ENCODE measurements at regions not wholly inside any gene's neighbourhood (a gene's known extent, or its start where the extent isn't known, plus 50 kb on each side); places are given as distances from the start of the nearest gene placed in this dataset.

DNA sequence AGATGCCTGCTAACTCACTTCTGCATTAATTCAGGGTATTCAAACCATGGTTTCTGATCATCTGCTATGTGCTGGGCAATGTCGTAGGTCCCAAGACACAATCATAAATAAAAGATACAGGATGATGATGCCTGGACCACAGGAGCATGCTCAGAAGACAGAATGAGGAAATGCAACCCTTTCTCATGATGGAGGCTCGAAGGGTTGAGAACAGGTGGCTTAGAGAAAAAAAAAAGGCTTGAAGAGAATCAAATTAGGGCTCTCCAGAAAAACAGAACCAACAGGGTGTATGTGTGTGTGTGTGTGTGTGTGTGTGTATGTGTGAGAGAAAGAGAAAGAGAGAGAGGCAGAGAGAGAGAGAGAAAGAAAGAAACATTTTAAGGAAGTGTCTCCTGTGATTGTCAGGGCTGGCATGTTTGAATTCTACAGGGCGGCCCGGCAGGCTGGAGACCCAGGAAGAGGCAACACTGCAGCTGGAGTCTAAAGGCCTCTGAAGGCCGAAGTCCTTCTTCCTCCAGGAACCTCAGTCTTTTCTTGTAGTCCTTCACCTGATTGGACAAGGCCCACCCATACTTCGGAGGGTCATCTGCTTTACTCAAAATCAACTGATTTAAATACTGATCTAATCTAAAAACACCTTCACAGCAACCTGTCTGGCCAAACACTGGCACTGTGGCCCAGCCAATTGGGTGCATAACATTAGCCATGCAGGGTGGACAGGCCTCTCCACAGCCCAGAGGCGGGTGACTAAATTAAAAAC lies 143.8 kb downstream of the ERMARD start:
- no peak for DNase-seq (ENCODE audit: low read depth)

DNA sequence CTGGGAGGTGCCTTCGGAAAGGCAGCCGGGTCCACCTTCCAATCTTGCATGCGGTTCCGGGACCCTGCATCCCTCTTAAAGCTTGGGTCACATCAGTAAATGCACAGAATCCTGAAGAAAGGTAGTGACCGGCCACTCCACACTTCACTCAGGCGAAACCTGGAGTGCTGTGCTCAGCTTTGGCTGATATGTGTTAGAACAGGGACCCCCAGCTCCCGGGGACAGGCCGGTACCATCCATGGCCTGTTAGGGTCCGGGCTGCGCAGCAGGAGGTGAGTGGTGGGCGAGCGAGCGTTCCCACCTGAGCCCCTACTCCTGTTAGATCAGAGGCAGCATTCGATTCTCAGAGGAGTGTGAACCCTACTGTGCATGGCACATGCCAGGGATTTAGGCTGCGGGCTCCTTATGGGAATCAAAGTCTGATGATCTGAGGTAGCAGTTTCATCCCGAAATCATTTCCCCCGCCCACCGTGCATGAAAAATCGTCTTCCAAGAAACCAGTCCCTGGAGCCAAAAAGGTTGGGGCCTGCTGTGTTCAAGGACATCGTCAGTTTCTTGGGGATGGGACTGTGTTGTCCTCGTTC lies 143.0 kb downstream of the ERMARD start:
- no peak for DNase-seq (ENCODE audit: low read depth)

GRCh38 chr6:169893624-169894023 lies 142.2 kb downstream of the ERMARD start:
- DNase-seq (ENCODE audit: low read depth), result no peak

DNA sequence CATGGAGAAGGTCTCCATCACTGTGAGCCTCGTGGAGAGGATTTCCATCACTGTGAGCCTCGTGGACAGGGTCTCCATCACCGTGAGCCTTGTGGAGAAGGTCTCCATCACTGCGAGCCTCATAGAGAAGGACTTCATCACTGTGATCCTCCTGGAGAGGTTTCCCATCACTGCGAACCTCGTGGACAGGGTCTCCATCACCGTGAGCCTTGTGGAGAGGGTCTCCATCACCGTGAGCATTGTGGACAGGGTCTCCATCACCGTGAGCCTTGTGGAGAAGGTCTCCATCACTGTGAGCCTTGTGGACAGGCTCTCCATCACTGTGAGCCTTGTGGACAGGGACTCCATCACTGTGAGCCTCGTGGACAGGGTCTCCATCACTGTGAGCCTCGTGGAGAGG lies 140.4 kb downstream of the ERMARD start:
- no peak for DNase-seq (ENCODE audit: low read depth)

DNA sequence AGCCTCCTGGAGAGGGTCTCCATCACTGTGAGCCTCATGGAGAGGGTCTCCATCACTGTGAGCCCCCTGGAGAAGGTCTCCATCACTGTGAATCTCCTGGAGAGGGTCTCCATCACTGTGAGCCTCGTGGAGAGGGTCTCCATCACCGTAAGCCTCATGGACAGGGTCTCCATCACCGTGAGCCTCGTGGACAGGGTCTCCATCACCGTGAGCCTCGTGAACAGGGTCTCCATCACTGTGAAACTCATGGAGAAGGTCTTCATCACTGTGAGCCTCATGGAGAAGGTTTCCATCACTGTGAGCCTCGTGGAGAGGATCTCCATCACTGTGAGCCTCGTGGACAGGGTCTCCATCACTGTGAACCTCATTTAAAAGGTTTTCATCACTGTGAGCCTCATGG lies 140.0 kb downstream of the ERMARD start:
- no peak for DNase-seq (ENCODE audit: low read depth)

DNA sequence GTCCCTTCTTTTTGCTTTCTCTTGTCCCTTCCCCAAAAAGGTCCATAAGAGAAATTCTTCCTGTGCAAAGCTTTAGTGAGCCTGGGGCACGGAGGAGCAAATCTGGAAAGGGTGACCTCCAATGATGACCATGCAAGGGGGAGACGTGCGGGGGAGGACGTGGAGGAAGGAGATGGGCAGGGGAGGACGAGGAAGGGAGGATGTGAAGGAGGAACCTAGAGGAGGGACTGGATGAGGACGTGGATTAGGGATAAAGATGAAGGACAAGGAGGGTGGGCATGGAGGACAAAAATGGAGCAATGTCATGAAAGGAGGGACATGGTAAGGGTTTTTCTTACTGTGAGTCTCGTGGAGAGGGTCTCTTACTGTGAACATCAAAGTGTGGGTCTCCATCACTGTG lies 139.5 kb downstream of the ERMARD start:
- no peak for DNase-seq (ENCODE audit: low read depth)

- no peak for DNase-seq (ENCODE audit: low read depth)
These were observed 138.6 kb downstream of the ERMARD start for GRCh38 chr6:169890049-169890448.

DNA sequence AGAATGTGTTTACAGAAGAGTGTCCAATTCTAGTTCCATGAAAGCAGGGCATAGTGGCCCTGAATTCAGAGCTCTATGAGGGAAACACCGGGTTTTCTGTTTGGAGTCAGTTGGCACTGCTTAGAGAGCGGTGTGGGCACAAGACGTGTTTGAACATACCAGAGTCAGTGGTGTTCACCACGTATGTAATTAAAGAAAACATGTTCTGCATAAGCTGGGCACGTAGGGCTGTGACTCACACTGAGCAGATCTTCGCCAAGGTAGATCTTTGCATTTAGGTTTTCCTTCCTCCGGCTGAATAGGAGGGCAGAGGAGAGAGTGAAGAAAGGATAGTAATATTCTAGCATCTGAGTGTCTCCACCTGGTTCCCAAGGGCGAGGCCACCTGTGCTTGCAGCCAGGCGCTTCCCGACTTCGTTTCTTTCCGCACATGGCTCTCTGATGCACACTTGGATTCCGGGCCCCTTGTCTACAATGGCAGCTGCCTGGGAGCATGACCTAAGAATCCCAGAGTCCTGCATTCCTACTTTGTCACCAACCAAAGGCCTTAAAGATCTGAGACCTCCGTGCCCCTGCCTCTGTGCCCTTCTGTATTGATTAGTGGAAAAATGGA lies 136.2 kb downstream of the ERMARD start:
- DNase-seq (ENCODE audit: low read depth), result no peak

- DNase-seq (ENCODE audit: low read depth), result no peak
These were observed 135.3 kb downstream of the ERMARD start for GRCh38 chr6:169886631-169887227.

DNA sequence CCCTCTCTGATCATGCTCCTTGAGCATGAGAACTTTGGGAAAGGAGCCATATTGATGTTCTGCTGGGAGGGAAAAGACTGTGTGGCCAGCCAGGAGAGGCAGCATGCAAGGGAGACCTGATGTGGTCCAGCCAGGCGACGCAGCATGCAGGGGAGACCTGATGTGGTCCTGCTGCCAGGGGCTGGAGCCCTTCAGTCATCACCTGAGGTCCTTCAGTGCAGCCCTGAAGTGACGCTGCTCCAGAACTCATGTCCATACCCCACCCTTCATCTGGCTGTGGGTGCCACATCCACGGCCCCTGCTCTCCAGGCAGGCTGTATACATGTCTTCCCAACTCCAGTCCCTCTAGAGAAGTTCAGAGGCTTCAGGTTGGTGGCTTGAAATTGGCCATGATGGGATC lies 134.4 kb downstream of the ERMARD start:
- no peak for DNase-seq (ENCODE audit: low read depth)

- no peak for DNase-seq (ENCODE audit: low read depth)
These were observed 133.7 kb downstream of the ERMARD start for GRCh38 chr6:169885131-169885530.

DNA sequence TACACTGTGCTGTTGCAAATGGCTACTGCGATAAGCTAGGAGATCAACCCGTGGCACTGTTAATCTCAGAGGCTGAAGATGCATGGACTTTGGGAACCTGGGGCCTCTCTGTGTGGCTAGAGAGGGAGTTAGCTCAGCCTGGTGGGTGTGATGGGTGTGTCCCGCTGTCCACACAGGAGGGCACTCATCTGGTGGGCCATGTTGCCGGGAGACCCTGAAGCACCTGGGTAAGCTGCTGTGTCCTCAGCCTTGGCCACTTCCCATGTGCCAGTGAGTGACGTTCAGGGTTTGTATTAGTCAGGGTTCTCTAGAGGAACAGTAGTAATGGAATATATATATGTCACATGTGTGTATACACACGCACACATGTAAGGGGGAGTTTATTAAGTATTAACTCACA lies 132.7 kb downstream of the ERMARD start:
- no peak for DNase-seq (ENCODE audit: low read depth)

GRCh38 chr6:169883316-169883715 lies 131.9 kb downstream of the ERMARD start:
- no peak for DNase-seq (ENCODE audit: low read depth)

GRCh38 chr6:169881976-169882375 lies 130.6 kb downstream of the ERMARD start:
- no peak for DNase-seq (ENCODE audit: low read depth)

DNA sequence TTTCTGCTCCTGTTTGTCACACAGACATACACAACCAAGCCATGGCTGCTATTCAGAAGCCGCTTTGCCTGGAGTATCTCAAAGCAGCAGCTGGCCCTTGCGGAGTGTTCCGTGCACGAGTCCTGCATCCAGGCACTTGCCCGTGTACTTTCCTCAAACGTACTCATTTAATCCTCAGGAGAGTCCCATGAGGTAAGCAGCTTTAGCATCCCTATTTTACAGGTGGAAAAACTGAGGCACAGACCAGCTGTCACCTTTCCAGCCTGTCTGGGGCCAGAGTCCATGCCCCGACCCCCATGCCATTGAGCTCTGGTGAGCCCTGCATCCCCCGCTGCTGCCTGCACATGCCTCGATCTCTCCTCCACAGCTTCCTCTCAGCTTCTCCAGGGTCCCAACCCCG lies 130.0 kb downstream of the ERMARD start:
- DNase-seq (ENCODE audit: low read depth), result no peak

DNA sequence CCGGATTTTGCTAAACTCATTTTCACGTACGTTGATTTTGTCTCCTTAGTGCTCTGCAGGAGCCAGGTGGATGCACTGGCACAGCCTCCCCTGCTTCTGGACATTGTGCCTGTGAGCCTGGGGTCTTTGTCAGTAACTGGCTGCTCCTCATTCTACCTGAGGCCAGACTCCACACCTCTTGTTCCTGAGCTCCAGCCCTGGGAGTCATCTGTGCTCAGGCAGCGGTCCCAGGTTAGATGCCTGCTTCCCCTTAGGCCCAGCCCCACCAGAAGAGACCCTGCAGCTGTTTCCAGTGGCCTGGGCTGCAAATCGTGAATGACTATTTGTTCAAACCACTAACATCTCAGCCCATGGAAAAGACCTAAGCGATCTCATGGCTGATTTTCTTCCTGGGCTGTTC lies 129.1 kb downstream of the ERMARD start:
- no peak for DNase-seq (ENCODE audit: low read depth)

GRCh38 chr6:169869301-169869700 lies 117.9 kb downstream of the ERMARD start:
- DNase-seq (ENCODE audit: low read depth), result no peak

DNA sequence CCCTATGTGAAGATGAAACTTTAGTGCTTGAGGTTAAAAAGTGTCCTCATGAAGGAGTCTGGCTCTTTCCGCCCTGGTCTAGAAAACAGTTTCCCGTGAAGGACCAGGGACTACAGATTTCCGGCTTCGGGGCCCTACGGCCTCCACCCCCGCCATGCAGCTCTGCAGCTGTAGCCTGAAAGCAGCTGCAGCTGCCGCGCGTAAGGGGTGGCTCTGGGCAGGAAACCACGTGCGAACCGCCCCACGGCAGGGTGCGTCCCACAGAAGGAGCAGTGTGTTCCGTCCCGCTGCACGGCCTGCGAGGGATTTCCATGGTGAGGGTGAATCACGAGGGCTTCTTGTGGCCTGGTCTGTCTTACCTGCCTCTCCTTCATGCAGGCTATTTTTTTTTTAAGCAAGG lies 117.0 kb downstream of the ERMARD start:
- DNase-seq (ENCODE audit: low read depth), result no peak

- DNase-seq (ENCODE audit: low read depth), result no peak
These were observed 116.3 kb downstream of the ERMARD start for GRCh38 chr6:169867751-169868191.

DNA sequence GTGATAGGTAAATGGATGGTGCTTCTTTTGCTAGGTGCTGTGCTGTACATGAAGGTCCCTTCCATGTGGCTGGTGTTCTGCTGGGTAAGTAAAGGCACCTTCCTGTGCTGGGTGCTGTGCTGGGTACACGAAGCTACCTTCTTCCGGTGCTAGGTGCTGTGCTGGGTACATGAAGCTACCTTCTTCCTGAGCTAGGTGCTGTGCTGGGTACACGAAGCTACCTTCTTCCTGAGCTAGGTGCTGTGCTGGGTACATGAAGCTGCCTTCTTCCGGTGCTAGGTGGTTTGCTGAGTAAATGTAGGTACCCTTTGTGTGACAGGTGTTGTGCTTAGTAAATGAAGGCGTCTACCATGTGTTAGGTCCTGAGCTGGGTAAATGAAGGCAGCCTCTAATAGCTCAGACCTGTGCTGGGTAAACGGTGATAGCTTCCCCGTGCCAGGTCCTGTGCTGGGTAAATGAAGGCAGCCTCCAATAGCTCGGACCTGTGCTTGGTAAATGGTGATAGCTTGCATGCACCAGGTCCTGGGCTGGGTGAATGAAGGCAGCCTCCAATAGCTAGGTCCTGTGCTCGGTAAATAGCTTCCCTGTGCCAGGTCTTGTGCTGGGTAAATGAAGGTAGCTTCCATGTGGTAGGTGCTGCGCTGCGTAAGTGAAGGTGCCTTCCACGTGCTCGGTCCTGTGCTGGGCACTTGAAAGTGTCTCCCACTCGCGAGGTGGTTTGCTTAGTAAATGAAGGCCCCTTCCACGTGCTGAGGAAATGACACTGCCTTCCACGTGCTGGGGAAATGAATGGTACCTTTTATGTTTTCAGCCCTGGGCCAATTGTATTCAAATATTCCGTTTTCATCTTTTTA lies 115.5 kb downstream of the ERMARD start:
- no peak for DNase-seq (ENCODE audit: low read depth)

DNA sequence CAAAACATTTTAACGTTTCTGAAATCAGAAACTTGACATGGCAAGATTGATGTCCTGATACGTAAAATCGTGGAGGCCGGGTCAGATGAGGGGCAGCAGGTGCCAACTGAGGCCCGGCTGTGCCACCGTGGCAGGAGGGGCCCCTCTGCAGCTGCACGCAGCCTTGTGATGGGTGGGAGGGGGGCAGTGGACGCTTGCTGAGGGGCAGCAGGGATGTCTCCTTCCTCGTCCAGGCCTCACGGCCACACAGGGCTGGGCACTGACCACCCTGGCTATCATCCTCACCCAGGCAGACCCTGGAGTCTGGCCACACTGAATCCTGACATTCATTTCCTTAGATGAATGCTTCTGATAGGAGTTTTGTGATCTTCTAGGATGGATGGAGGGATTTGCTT lies 114.7 kb downstream of the ERMARD start:
- DNase-seq (ENCODE audit: low read depth), result no peak

Measured in renal cortical epithelial cell (primary cell).